Erythroblast (primary cell): ENCODE measurements at regions not wholly inside any gene's neighbourhood (a gene's known extent, or its start where the extent isn't known, plus 50 kb on each side); places are given as distances from the start of the nearest gene placed in this dataset.

Source experiments
- GATA1 ChIP-seq: IDR thresholded peaks from 2 replicates; pipeline ENCODE4 v1.6.1; 2011; ENCODE audit warnings: low read depth, mild to moderate bottlenecking, control low read depth, low read length, moderate library complexity
- POLR2A ChIP-seq: IDR thresholded peaks from 2 replicates; pipeline ENCODE4 v1.6.1; 2011; ENCODE audit warnings: mild to moderate bottlenecking, low read length

DNA sequence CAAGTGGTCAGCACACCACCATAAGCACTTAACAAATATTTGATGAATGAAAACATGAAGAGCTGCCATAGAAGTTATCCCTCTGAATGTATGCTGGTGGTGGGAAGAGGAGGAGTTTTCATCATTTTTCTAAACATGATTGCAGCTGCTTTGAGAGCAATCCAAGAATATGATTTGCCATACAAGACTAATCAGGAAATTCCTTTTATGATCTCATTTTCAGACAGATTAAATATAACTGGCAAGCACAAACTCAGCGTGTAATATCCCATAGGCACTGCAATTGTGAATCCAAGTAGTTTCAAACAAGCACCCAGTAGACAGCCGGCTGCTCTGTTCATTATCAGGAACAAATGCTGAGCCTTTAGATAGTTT, 505.7 kb upstream of the LUZP2 start:
- TF ChIP-seq POLR2A: no peak
- TF ChIP-seq GATA1: no peak
